ENCODE measurements at regions not wholly inside any gene's neighbourhood (a gene's known extent, or its start where the extent isn't known, plus 50 kb on each side); places are given as distances from the start of the nearest gene placed in this dataset.

GRCh38 chr1:98179151-98179773, 258.4 kb upstream of the DPYD start:
- no peak for TF ChIP-seq CTCF (IDR thresholded peaks at IDR 0.05)
- no peak for TF ChIP-seq POLR2A (IDR thresholded peaks at IDR 0.05)
- DNase-seq: no peak
- no peaks in the 10 kb centered on the region for H3K9me3 ChIP-seq
- no peaks in the 10 kb centered on the region for H3K27me3 ChIP-seq
- H3K27ac ChIP-seq: no peak overlapping the region
- H3K4me3 ChIP-seq: no peak overlapping the region
- H3K4me1 ChIP-seq: no peaks in the 10 kb centered on the region
- WGBS, 2 donors: 75 to 86% methylated on average over 4 of the region's 4 CpGs
- intact Hi-C loops (cut with DNase I; ENCODE audit: low total_unique reads): no loop called here
- no peaks in the 10 kb centered on the region for H3K36me3 ChIP-seq (ENCODE audit: low read depth, missing control alignments)

DNA sequence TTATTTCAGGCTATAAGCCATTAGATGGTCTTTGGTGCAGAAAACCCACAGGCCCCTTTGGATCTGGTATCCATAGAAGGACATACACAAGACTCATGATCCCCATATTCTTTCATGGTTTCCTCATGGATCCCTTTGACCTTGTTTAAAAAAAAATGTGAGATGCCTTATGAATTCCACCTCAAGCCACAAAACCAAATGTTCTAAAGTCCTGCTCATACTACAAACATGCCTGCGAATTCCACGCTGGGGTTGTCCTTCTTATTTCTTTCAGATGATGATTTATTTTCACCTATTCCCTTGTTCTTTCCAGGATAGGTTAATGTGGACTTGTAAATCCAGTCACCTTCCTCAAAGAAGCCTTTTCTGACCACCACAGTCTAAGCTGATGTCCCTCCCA, 256.9 kb upstream of the DPYD start:
- TF ChIP-seq CTCF (IDR thresholded peaks at IDR 0.05) (no peak), POLR2A (IDR thresholded peaks at IDR 0.05) (no peak)
- Histone ChIP-seq H3K4me3 (no peak overlapping the region), H3K36me3 (ENCODE audit: low read depth, missing control alignments) (no peaks in the 10 kb centered on the region), H3K27ac (no peak overlapping the region), H3K9me3 (no peaks in the 10 kb centered on the region), H3K4me1 (no peaks in the 10 kb centered on the region), H3K27me3 (no peaks in the 10 kb centered on the region)
- no peak for DNase-seq
- WGBS, 2 donors: 90 to 91% methylated on average over 2 of the region's 2 CpGs
- intact Hi-C loops (cut with DNase I; ENCODE audit: low total_unique reads): no loop called here

DNA sequence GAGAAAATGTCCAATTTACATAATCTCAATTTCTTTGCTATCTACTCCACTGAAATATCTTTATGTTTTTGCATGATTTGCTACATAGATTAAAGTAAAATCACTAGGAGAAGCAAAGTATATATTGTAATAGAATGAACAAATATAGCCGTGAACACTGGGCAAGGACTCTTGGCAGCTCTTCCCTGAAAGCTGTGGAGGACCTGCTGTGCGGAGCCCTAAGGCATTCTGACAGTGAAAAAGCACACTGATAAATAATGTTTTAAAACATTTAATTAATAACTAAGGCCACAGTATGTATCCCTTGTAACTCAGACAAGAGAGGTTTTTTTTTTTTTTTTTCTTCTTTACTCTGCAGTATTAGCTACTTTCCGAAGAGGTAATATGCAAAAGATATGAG, 256.1 kb upstream of the DPYD start:
- Histone ChIP-seq H3K9me3 (no peaks in the 10 kb centered on the region), H3K27me3 (no peaks in the 10 kb centered on the region), H3K27ac (no peak overlapping the region), H3K36me3 (ENCODE audit: low read depth, missing control alignments) (no peaks in the 10 kb centered on the region), H3K4me1 (no peaks in the 10 kb centered on the region), H3K4me3 (no peak overlapping the region)
- intact Hi-C loops (cut with DNase I; ENCODE audit: low total_unique reads): no loop called here
- no peak for TF ChIP-seq POLR2A (IDR thresholded peaks at IDR 0.05)
- no peak for TF ChIP-seq CTCF (IDR thresholded peaks at IDR 0.05)
- 65 to 82% methylated on average over 3 of the region's 3 CpGs for whole genome bisulfite sequencing, 2 donors
- DNase-seq: no peak

DNA sequence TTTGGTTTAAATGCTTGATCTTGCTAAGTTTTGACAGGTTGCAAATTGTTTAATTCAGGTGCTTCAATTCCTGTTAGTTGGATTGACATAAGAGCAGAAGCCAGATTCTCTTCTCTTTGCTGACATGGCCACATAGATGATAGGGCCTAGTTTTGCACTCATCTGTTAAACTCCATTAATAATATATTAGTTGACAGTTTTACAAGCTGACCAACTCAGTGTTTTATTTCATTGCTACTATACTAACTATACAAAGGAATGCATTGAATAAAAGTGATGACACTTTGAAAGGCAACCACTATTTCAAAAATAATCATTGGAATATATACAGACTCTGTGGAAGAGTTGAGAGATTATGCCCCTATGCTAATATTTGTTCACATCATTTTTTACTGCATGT, 255.6 kb upstream of the DPYD start:
- Histone ChIP-seq H3K4me3 (no peak overlapping the region), H3K27me3 (no peaks in the 10 kb centered on the region), H3K27ac (no peak overlapping the region), H3K9me3 (no peaks in the 10 kb centered on the region), H3K4me1 (no peaks in the 10 kb centered on the region), H3K36me3 (ENCODE audit: low read depth, missing control alignments) (no peaks in the 10 kb centered on the region)
- no peak for DNase-seq
- intact Hi-C loops (cut with DNase I; ENCODE audit: low total_unique reads): no loop called here
- TF ChIP-seq CTCF (IDR thresholded peaks at IDR 0.05) (no peak), POLR2A (IDR thresholded peaks at IDR 0.05) (no peak)

DNA sequence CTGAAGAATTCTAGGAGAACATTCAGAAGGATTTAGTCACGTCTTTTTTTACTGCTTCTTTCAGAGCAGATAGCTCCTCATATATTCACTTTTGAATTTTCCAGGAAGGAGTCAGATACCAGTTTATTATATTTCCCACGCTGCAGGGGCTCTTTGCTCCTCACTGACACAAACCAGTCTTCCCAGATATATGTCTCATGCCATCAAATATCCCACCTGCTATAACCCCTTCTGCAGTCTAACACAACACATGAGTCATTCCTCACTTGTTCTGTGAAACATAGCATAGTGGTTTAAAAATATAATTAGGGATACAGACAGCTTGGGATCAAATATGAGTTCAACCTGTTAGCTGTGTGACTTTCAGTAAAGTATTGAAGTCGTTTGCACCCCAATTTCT, 251.7 kb upstream of the DPYD start:
- TF ChIP-seq POLR2A (IDR thresholded peaks at IDR 0.05) (no peak), CTCF (IDR thresholded peaks at IDR 0.05) (no peak)
- H3K27ac ChIP-seq: no peak overlapping the region
- WGBS, 2 donors: 60 to 65% methylated on average over 3 of the region's 3 CpGs
- no peaks in the 10 kb centered on the region for H3K27me3 ChIP-seq
- no peak overlapping the region for H3K4me3 ChIP-seq
- no peak for DNase-seq
- intact Hi-C loops (cut with DNase I; ENCODE audit: low total_unique reads): no loop called here
- H3K9me3 ChIP-seq: no peaks in the 10 kb centered on the region
- H3K36me3 ChIP-seq (ENCODE audit: low read depth, missing control alignments): no peaks in the 10 kb centered on the region
- no peaks in the 10 kb centered on the region for H3K4me1 ChIP-seq
